ENCODE measurements at regions not wholly inside any gene's neighbourhood (a gene's known extent, or its start where the extent isn't known, plus 50 kb on each side); places are given as distances from the start of the nearest gene placed in this dataset.

GRCh38 chr5:158369241-158369640, 510.3 kb upstream of the CLINT1 start:
- TF ChIP-seq EP300 (IDR thresholded peaks at IDR 0.05), result no peak
- TF ChIP-seq CTCF (IDR thresholded peaks at IDR 0.05), result no peak
- no peak for TF ChIP-seq POLR2A (IDR thresholded peaks at IDR 0.05)
- TF ChIP-seq POLR2AphosphoS5 (IDR thresholded peaks at IDR 0.05), result no peak
